Sigmoid colon (tissue), 6 donors: ENCODE measurements at regions not wholly inside any gene's neighbourhood (a gene's known extent, or its start where the extent isn't known, plus 50 kb on each side); places are given as distances from the start of the nearest gene placed in this dataset.

Source experiments
- DNase-seq: peaks from one replicate; pipeline ENCODE4 v3.0.0-alpha.2; 2019
- H3K27ac ChIP-seq, 4 donors: fragments of 200-600 bp; sonication (generic); one replicate each; pipeline ENCODE4 v1.5.1; 2016 to 2019; ENCODE audit warnings: mild to moderate bottlenecking in 1 of 4
- H3K27me3 ChIP-seq, 3 donors: fragments of 200-600 bp; sonication (generic); one replicate each; pipeline ENCODE4 v1.5.1; 2019; ENCODE audit warnings: mild to moderate bottlenecking in 1 of 3
- H3K36me3 ChIP-seq, 4 donors: fragments of 200-600 bp; sonication (generic); one replicate each; pipeline ENCODE4 v1.5.1; 2016 to 2019
- H3K4me1 ChIP-seq, 4 donors: fragments of 200-600 bp; sonication (generic); one replicate each; pipeline ENCODE4 v1.5.1; 2017 to 2019
- H3K4me3 ChIP-seq, 4 donors: fragments of 200-600 bp; sonication (generic); one replicate each; pipeline ENCODE4 v1.5.1; 2017 to 2019; ENCODE audit warnings: mild to moderate bottlenecking in 2 of 4, moderate library complexity in 1 of 4
- H3K9me3 ChIP-seq, 4 donors: fragments of 200-600 bp in 3 of 4; sonication (generic) in 3 of 4; one replicate each; pipeline versions ENCODE4 v1.5.1 to v1.6.1; 2013 to 2019
- CTCF ChIP-seq, 4 experiments: fragments of 450-650 bp in 3 of 4; fragments of 200-600 bp in 1 of 4; IDR thresholded peaks; one replicate each; pipeline ENCODE4 v1.5.1; 2016 to 2019; ENCODE audit warnings: antibody characterized with exemption in 4 of 4, mild to moderate bottlenecking in 3 of 4, moderate library complexity in 2 of 4
- EP300 ChIP-seq, 4 donors: sonication (generic); formaldehyde crosslinking; IDR thresholded peaks; one replicate each; pipeline ENCODE4 v1.6.1; 2017; ENCODE audit warnings: antibody characterized with exemption in 4 of 4
- POLR2A ChIP-seq, 2 donors: fragments of 450-650 bp; IDR thresholded peaks; one replicate each; pipeline ENCODE4 v1.6.1; 2016; ENCODE audit warnings: antibody characterized with exemption in 2 of 2, mild to moderate bottlenecking in 2 of 2, moderate library complexity in 2 of 2
- POLR2AphosphoS5 ChIP-seq, 4 donors: sonication (generic); formaldehyde crosslinking; IDR thresholded peaks; one replicate each; pipeline ENCODE4 v1.6.1; 2017; ENCODE audit warnings: antibody characterized with exemption in 4 of 4
- WGBS, 2 donors: extraction: QIAGEN DNeasy Blood & Tissue Kit; methylation state at CpG; one replicate each; pipeline ENCODE4 v1.1.7; 2013; 5-methylcytosine and 5-hydroxymethylcytosine counted together
- intact Hi-C: fragments of 100-400 bp; cut with DNase I; formaldehyde crosslinking; loops from one replicate; pipeline ENCODE4 v1.15.1; 2023
- donor health status: healthy with polysubstance abuse.
- donor health status: healthy.

- no peak for TF ChIP-seq POLR2A (IDR thresholded peaks at IDR 0.05)
- no peak for TF ChIP-seq EP300 (IDR thresholded peaks at IDR 0.05)
- TF ChIP-seq POLR2AphosphoS5 (IDR thresholded peaks at IDR 0.05): no peak
- no peak for TF ChIP-seq CTCF (IDR thresholded peaks at IDR 0.05)
- WGBS, 2 donors: 19 to 60% methylated on average over 1 of the region's 1 CpG
- Histone ChIP-seq H3K36me3 (no peaks in the 10 kb centered on the region), H3K9me3 (no peaks in the 10 kb centered on the region), H3K27ac (no peak overlapping the region), H3K4me1 (no peaks in the 10 kb centered on the region), H3K4me3 (no peak overlapping the region), H3K27me3 (no peaks in the 10 kb centered on the region)
- no peak for DNase-seq
- intact Hi-C loops: no loop called here
Observed at GRCh38 chr15:45762726-45763125, 127.9 kb downstream of the SQOR start.

GRCh38 chr15:45763170-45763869 lies 128.5 kb downstream of the SQOR start:
- H3K4me1 ChIP-seq: no peaks in the 10 kb centered on the region
- 18 to 76% methylated on average over 6 of the region's 6 CpGs for WGBS, 2 donors
- no peak for TF ChIP-seq CTCF (IDR thresholded peaks at IDR 0.05)
- TF ChIP-seq EP300 (IDR thresholded peaks at IDR 0.05): no peak
- no peak for TF ChIP-seq POLR2A (IDR thresholded peaks at IDR 0.05)
- no peak for TF ChIP-seq POLR2AphosphoS5 (IDR thresholded peaks at IDR 0.05)

GRCh38 chr15:45773149-45773548 lies 138.3 kb downstream of the SQOR start:
- H3K4me3 ChIP-seq: no peak overlapping the region
- intact Hi-C loops: no loop called here
- H3K36me3 ChIP-seq: no peaks in the 10 kb centered on the region
- no peak overlapping the region for H3K27ac ChIP-seq
- no peak for DNase-seq
- TF ChIP-seq EP300 (IDR thresholded peaks at IDR 0.05): no peak
- TF ChIP-seq POLR2A (IDR thresholded peaks at IDR 0.05): no peak
- TF ChIP-seq CTCF (IDR thresholded peaks at IDR 0.05): no peak
- no peak for TF ChIP-seq POLR2AphosphoS5 (IDR thresholded peaks at IDR 0.05)
- H3K27me3 ChIP-seq: no peaks in the 10 kb centered on the region
- WGBS, 2 donors: 66 to 76% methylated on average over 3 of the region's 3 CpGs
- no peaks in the 10 kb centered on the region for H3K4me1 ChIP-seq
- H3K9me3 ChIP-seq: no peaks in the 10 kb centered on the region

More at GRCh38 chr15:45763170-45763869, 128.5 kb downstream of the SQOR start:
- H3K4me3 ChIP-seq: no peak overlapping the region
- intact Hi-C loops: no loop called here
- no peaks in the 10 kb centered on the region for H3K36me3 ChIP-seq
- H3K27ac ChIP-seq: no peak overlapping the region
- no peaks in the 10 kb centered on the region for H3K27me3 ChIP-seq
- H3K9me3 ChIP-seq: no peaks in the 10 kb centered on the region
- no peak for DNase-seq

GRCh38 chr15:45776772-45777171 lies 141.9 kb downstream of the SQOR start:
- TF ChIP-seq CTCF (IDR thresholded peaks at IDR 0.05): no peak
- no peak for TF ChIP-seq EP300 (IDR thresholded peaks at IDR 0.05)
- TF ChIP-seq POLR2A (IDR thresholded peaks at IDR 0.05): no peak
- no peak for TF ChIP-seq POLR2AphosphoS5 (IDR thresholded peaks at IDR 0.05)
- DNase-seq: no peak
- H3K27me3 ChIP-seq: no peaks in the 10 kb centered on the region
- no peak overlapping the region for H3K27ac ChIP-seq
- H3K36me3 ChIP-seq: no peaks in the 10 kb centered on the region
- H3K9me3 ChIP-seq: no peaks in the 10 kb centered on the region
- intact Hi-C loops: no loop called here
- H3K4me3 ChIP-seq: no peak overlapping the region
- 81 to 87% methylated on average over 4 of the region's 4 CpGs for WGBS, 2 donors
- H3K4me1 ChIP-seq: no peaks in the 10 kb centered on the region

GRCh38 chr15:45777781-45778180 lies 143.0 kb downstream of the SQOR start:
- Histone ChIP-seq H3K9me3 (no peaks in the 10 kb centered on the region), H3K36me3 (no peaks in the 10 kb centered on the region), H3K27ac (no peak overlapping the region), H3K4me1 (no peaks in the 10 kb centered on the region), H3K4me3 (no peak overlapping the region), H3K27me3 (no peaks in the 10 kb centered on the region)
- no peak for DNase-seq
- 81% methylated on average over 4 of the region's 4 CpGs for WGBS, 2 donors
- no peak for TF ChIP-seq POLR2AphosphoS5 (IDR thresholded peaks at IDR 0.05)
- intact Hi-C loops: no loop called here
